Fibroblast of upper back skin (primary cell): ENCODE measurements at regions not wholly inside any gene's neighbourhood (a gene's known extent, or its start where the extent isn't known, plus 50 kb on each side); places are given as distances from the start of the nearest gene placed in this dataset.
"Not testable (repeated sequence)": the region's sequence is repeated elsewhere in the genome, so short reads cannot be mapped to it uniquely, and the experiment has no call there.

Source experiments
- DNase-seq: peaks from one replicate; pipeline ENCODE4 v3.0.0-alpha.2; 2013

GRCh38 chr21:20221981-20222380, 776.2 kb upstream of the NCAM2 start:
- DNase-seq = not testable (repeated sequence)

DNA sequence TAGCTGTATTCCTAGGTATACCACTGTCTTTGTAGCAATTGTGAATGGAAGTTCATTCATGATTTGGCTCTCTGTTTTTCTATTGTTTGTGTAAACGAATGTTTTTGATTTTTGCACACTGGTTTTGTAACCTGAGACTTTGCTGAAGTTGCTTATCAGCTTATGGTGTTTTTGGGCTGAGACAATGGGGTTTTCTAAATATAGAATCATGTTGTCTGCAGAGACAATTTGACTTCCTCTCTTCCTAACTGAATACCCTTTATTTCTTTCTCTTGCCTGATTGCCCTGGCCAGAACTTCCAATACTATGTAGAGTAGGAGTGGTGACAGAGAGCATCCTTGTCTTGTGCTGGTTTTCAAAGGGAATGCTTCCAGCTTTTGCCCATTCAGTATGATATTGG, 761.6 kb upstream of the NCAM2 start:
- not testable (repeated sequence) for DNase-seq

DNA sequence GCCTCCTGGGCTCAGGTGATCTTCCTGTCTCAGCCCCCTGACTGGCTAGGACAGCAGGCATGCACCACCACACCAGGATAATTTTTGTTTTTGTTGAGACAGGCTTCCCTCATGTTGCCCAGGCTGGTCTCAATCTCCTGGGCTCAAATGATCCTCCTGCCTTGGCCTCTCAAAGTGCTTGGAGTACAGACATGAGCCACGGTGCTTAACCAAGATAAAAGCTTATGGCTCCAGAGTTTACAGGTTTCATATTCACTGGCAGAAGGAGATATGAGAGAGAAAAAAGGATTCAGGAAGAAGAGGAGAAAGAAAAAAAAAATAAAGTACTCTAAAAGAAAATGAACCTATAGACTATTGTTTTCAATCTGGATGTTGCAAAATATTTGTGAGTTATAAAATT, 748.8 kb upstream of the NCAM2 start:
- no peak for DNase-seq

DNA sequence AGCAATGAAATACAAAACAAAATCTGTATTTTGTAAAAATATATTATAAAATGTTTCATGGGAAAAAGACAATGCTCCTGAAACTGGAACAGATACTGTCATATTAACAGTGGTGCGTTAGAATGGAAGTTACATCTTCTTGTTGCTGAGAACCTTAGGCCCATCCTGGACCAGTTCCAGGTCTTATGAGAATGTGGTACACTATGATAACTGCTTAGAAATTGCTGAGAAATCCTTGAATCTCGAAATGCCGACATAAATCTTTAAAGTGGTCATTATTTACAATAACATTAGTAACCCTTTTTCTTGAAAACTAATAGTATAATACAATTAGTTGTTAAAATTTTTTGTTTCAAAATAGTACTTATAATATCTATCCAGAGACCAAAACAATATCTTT, 747.9 kb upstream of the NCAM2 start:
- no peak for DNase-seq

GRCh38 chr21:20253261-20253660, 744.9 kb upstream of the NCAM2 start:
- no peak for DNase-seq

DNA sequence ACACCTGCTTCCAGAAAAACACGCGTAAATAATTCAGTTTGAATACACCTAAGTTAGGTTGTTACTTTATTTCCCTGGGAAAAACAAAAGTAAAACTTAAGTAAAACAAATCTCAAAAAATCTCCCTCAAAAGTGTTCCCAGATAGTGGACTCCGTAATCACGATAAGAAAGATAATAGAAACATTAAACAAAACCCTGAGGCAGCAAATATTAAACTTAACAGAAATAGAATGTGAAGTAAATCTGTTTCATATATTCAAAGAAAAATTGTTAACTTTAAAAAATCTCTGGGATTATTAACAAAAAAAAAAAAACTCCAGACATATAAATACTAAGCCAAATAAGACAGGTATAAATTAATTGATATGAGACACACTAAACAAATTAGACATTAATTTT, 743.2 kb upstream of the NCAM2 start:
- no peak for DNase-seq

GRCh38 chr21:20257052-20257740, 741.0 kb upstream of the NCAM2 start:
- DNase-seq = no peak

DNA sequence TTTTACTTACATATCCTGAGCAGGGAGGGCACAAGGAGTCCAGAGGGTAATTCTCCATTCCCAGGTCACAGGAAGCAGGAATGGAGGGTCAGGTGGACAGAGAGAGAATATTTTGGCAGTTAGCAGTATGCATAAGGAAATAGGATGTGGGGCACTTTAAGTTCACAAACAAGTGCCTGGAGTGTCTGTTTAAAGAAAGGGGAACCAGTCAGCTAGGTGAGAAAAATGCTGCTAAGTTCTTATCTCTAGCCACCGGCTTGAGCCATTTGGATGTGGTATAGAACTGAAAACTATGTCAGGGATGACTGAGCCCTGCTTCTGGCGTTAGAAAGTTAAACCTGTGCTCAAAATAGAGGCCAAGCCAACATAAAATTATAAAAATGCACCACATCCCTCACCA, 739.7 kb upstream of the NCAM2 start:
- DNase-seq = no peak

DNA sequence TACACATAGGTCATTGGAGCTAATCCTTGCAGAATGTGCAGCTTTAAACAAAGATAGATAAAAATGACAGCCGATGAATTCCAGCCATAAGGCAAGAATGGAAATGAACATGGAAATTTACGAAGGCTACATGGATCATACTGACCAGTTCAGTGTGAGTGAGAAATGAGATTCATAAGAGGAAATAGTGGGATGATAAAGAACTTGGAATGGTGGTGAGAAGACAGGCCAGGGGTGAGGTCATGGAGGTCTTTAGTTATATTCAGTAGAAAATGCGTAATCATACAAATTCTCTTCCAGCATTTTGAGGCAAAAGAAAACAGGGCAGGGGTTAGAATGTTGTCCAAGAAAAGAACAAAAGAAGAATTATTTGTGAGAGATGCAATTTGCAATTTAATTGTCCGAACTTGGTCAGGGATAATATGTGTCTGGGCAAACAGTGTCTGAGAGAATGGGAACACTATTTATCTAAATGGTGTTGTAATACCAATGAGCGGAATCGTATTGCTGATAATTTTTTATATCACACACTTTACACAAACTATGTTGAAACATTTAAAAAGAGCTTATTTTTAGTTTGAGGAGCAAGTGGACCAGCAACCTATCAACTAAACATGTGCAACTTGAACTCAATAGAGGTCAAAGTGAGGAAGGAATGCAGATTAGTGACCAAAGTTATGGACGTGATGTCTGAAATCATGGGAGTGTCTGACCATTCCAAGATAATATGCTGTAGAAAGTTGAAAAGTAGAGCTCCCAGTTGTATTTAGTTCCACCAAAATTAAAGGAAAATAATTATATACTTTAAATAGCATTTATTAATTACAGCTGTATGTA, 739.0 kb upstream of the NCAM2 start:
- no peak for DNase-seq

DNA sequence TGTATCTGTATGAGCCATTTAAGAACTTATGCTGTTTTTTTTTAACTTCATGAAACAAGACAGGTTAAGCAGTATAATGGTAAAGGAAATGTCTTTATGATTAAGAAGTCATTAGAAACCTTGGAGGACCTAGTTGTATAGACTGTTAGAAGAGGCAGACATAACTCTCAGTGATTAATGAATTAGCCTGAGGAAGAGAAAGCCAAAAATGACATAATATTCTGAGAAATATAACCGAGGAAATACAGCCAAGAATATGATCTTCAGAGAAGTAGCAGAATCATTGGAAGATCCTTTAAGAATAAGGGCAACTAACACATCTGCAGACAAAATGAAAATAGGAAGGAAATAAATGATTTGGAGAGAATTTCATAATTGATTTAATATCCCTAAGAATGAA, 738.1 kb upstream of the NCAM2 start:
- DNase-seq = no peak

GRCh38 chr21:20261364-20261763, 736.8 kb upstream of the NCAM2 start:
- DNase-seq = no peak

DNA sequence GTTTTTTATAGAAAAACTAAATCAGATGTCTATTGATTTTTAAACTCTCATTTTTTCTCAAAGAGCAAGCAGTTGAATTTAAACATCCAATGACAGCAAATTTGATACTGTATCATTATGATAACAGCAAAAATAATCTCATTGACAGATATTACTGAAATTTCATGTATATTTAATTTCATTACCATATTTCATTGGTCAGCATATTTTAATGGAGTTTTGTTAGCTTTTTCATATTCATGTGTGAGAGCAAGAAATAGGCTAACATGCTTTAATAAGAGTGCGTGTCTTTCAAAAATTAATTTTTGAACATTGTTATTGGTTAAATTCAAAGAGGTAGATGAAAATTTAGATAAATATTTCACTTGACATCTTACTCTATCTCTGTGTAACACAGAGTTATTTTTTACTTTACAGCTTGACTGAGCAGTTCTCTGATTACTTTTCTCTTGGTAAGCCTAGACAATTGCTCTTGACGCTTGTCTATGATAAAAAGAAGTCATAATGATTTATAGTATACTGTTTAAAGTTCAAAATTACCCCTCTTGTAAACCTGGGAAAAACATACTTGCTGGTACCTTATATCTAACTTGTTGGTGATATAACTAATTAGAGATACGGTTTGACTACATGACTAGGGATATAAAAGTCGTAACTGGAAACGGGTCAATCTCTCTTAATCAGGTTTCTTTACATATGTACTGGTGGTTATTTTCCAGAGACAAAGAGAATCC, 732.3 kb upstream of the NCAM2 start:
- no peak for DNase-seq

- DNase-seq = no peak
These were observed 731.8 kb upstream of the NCAM2 start for GRCh38 chr21:20266441-20266710.

GRCh38 chr21:20270365-20271055, 727.7 kb upstream of the NCAM2 start:
- DNase-seq = no peak

GRCh38 chr21:20272791-20273362, 725.3 kb upstream of the NCAM2 start:
- DNase-seq = no peak

GRCh38 chr21:20276377-20276776, 721.8 kb upstream of the NCAM2 start:
- DNase-seq = no peak

- no peak for DNase-seq
These were observed 721.3 kb upstream of the NCAM2 start for GRCh38 chr21:20276954-20277353.

DNA sequence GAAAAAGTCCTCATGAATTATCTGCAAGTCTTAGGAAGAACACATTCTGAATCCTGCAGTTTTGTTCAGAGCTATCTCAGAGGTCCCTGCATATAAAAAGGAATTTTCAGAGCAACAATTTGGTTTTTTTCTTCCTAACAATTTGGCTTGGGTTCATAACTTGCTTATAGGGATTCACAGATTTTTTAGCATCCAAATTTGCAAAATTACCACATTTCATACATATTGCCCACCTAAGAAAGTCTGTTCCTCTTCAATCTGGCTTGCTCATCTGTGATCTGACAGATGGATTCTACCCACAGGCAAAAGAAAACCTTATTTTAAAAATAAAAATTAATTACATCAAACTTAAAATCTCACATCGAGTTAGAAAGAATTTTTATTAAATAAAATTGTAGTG, 714.4 kb upstream of the NCAM2 start:
- DNase-seq = no peak

- no peak for DNase-seq
These were observed 705.9 kb upstream of the NCAM2 start for GRCh38 chr21:20292280-20292679.

GRCh38 chr21:20292854-20293253, 705.4 kb upstream of the NCAM2 start:
- not testable (repeated sequence) for DNase-seq

DNA sequence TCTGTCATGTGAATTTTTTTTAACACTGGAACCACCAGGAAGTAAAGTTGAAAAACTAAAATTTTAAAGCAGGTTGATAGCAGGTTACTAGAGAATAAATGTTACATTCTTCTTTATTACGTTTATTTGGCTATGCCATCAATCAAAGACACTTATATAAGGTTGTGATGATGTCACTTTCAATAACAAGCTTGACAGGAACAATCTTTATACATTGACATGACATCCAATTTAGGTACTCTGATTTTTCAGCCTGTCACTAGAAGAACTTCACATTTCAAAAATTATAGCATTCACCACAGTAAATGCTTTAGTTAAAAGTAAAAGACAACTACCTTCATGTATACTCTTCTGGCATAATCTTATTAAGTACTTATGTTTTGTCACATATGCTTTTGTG, 696.8 kb upstream of the NCAM2 start:
- DNase-seq = no peak

DNA sequence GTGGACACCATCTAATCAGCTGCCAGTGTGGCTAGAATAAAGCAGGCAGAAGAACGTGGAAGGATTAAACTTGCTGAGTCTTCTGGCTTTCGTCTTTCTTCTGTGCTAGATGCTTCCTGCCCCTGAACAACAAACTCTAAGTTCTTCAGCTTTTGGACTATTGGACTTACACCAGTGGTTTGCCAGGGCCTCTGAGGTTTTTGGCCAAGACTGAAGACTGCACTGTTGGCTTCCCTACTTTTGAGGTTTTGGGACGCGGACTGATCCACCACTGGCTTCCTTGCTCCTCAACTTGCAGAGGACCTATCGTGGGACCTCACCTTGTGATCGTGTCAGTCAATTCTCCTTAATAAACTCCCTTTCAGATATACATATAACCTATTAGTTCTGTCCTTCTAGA, 696.1 kb upstream of the NCAM2 start:
- DNase-seq = no peak

GRCh38 chr21:20306836-20307235, 691.4 kb upstream of the NCAM2 start:
- no peak for DNase-seq
